Kidney epithelial cell (primary cell): ENCODE measurements at regions not wholly inside any gene's neighbourhood (a gene's known extent, or its start where the extent isn't known, plus 50 kb on each side); places are given as distances from the start of the nearest gene placed in this dataset.
"Not testable (repeated sequence)": the region's sequence is repeated elsewhere in the genome, so short reads cannot be mapped to it uniquely, and the experiment has no call there.

ENCODE experiments used
- DNase-seq: peaks from one replicate; pipeline ENCODE4 v3.0.0-alpha.2; 2010; ENCODE audit warnings: low read depth
- H3K27me3 ChIP-seq: 2 replicates; pipeline ENCODE4 v1.6.0; 2011; ENCODE audit warnings: low read length; ENCODE audit not compliant: control insufficient read depth, insufficient read depth
- H3K36me3 ChIP-seq: 2 replicates; pipeline ENCODE4 v1.5.1; 2011; ENCODE audit warnings: low read length; ENCODE audit not compliant: control insufficient read depth, insufficient read depth
- H3K4me3 ChIP-seq: 2 replicates; pipeline ENCODE4 v1.5.1; 2011; ENCODE audit warnings: low read depth, mild to moderate bottlenecking, control low read depth, low read length
- CTCF ChIP-seq: IDR thresholded peaks from 2 replicates; pipeline ENCODE4 v1.5.1; 2011; ENCODE audit warnings: mild to moderate bottlenecking, moderate library complexity, low read length, control low read depth, inconsistent platforms; ENCODE audit not compliant: insufficient read depth, poor library complexity, severe bottlenecking

- Histone ChIP-seq H3K4me3 (no peak overlapping the region), H3K27me3 (no peaks in the 10 kb centered on the region), H3K36me3 (no peaks in the 10 kb centered on the region)
- TF ChIP-seq CTCF: no peak
- no peak for DNase-seq
Measured at GRCh38 chr13:109985871-109986450, 199.6 kb upstream of the IRS2 start.

DNA sequence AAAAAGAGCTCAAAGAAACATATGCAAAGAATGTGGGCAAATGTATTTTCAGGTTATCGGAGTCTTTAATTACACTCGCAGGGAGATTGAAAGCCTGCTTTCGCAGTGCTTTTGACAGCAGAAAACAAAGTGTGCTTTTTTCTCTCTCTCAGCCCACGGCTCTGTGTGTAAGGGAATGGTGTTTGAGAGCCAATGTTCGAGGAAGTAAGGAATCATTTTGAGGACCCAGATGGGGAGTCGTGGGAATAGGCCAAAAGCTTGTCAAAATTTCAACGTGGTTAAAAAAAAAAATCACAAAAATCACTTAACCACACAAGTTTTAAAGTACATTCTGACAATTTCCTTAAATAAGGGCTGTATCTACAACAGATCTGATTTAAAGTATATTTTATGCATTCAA, 197.1 kb upstream of the IRS2 start:
- H3K36me3 ChIP-seq: no peaks in the 10 kb centered on the region
- H3K4me3 ChIP-seq: no peak overlapping the region
- DNase-seq: no peak
- H3K27me3 ChIP-seq: no peaks in the 10 kb centered on the region
- TF ChIP-seq CTCF: no peak

GRCh38 chr13:109981000-109981399, 194.6 kb upstream of the IRS2 start:
- no peak for TF ChIP-seq CTCF
- H3K36me3 ChIP-seq: no peaks in the 10 kb centered on the region
- H3K4me3 ChIP-seq: no peak overlapping the region
- H3K27me3 ChIP-seq: no peaks in the 10 kb centered on the region
- no peak for DNase-seq

- not testable (repeated sequence) for H3K27me3 ChIP-seq, DNase-seq, H3K4me3 ChIP-seq, H3K36me3 ChIP-seq
Measured at GRCh38 chr13:109979676-109980075, 193.3 kb upstream of the IRS2 start.

GRCh38 chr13:109979228-109979627, 192.8 kb upstream of the IRS2 start:
- Histone ChIP-seq H3K4me3 (no peak overlapping the region), H3K27me3 (no peaks in the 10 kb centered on the region), H3K36me3 (no peaks in the 10 kb centered on the region)
- no peak for TF ChIP-seq CTCF
- no peak for DNase-seq

GRCh38 chr13:109977212-109977968, 191.0 kb upstream of the IRS2 start:
- H3K27me3 ChIP-seq: no peaks in the 10 kb centered on the region
- DNase-seq: no peak
- H3K4me3 ChIP-seq: no peak overlapping the region
- TF ChIP-seq CTCF: no peak
- no peaks in the 10 kb centered on the region for H3K36me3 ChIP-seq
